ENCODE measurements at regions not wholly inside any gene's neighbourhood (a gene's known extent, or its start where the extent isn't known, plus 50 kb on each side); places are given as distances from the start of the nearest gene placed in this dataset.

DNA sequence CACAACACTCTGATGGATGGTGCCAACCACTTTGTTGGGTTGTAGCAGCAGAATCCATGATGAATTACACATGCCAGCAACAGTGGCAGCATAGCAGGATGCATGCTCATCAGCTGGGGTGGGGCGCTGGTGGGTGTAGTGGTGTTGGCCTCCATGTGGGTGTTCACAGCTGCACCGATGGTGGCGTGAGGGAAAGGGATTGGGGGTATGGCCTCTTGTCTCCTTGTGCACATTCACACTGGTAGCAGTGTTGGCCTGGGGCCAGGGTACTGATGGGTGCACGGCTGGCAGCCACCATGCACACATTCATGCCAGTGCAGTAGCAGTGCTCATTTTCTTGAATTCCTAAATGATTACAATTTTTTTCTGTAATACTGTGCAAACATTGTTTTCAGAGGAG lies 2748.8 kb upstream of the PCDH20 start:
- TF ChIP-seq, protein P1, sequence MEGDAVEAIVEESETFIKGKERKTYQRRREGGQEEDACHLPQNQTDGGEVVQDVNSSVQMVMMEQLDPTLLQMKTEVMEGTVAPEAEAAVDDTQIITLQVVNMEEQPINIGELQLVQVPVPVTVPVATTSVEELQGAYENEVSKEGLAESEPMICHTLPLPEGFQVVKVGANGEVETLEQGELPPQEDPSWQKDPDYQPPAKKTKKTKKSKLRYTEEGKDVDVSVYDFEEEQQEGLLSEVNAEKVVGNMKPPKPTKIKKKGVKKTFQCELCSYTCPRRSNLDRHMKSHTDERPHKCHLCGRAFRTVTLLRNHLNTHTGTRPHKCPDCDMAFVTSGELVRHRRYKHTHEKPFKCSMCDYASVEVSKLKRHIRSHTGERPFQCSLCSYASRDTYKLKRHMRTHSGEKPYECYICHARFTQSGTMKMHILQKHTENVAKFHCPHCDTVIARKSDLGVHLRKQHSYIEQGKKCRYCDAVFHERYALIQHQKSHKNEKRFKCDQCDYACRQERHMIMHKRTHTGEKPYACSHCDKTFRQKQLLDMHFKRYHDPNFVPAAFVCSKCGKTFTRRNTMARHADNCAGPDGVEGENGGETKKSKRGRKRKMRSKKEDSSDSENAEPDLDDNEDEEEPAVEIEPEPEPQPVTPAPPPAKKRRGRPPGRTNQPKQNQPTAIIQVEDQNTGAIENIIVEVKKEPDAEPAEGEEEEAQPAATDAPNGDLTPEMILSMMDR (conservative IDR thresholded peaks at IDR 0.05; ENCODE audit: low read depth), result no peak
- POLR2A ChIA-PET (ENCODE audit: low non-redundant PET), result no interaction called here
- H3K27ac ChIP-seq, result no peak overlapping the region
- no peak for DNase-seq (ENCODE audit: low spot score)
- CTCF ChIA-PET, result no interaction called here

DNA sequence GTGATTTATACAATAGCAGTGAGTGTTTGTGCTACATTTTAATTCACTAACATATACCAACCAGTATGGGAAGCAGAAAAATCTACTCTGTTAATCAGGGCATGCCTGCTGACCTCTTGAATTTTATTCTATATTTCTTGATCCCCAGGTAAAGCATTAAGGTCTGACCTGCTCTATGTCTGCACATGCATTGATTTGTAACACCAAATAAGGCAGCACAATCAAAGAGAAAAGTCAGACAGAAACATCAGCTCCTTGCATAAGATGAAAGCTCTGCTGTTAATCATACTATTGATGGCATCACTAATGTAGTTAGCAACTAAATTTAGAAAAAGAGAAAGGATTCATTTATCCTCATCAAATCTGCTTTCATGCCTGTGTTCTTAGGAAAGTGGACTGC lies 2744.8 kb upstream of the PCDH20 start:
- no peak for DNase-seq (ENCODE audit: low spot score)
- TF ChIP-seq, protein P1 (conservative IDR thresholded peaks at IDR 0.05; ENCODE audit: low read depth), result no peak
- no peak overlapping the region for H3K27ac ChIP-seq
- CTCF ChIA-PET, result no interaction called here
- POLR2A ChIA-PET (ENCODE audit: low non-redundant PET), result no interaction called here

DNA sequence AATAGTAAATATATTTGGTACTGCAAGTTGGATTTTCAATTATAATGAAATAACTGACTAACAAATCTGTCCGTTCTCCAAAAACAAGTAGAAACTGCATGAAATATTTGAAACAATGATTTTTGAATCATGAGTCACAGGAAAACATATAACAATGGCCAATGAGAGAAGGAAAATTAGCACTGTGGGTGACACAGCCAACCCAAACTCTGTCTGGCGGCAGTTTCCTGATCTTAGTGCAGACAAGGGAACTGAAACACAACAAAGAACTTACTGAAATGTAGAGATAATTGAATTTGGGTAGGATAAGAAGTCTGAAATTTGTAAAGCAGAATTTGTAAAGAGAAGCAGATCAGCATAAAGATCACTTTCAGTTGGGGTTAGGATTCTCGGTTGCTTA lies 2743.3 kb upstream of the PCDH20 start:
- CTCF ChIA-PET, result no interaction called here
- POLR2A ChIA-PET (ENCODE audit: low non-redundant PET), result no interaction called here
- DNase-seq (ENCODE audit: low spot score), result peak; percentile 0
- TF ChIP-seq, protein P1 (conservative IDR thresholded peaks at IDR 0.05; ENCODE audit: low read depth), result no peak
- H3K27ac ChIP-seq, result no peak overlapping the region

DNA sequence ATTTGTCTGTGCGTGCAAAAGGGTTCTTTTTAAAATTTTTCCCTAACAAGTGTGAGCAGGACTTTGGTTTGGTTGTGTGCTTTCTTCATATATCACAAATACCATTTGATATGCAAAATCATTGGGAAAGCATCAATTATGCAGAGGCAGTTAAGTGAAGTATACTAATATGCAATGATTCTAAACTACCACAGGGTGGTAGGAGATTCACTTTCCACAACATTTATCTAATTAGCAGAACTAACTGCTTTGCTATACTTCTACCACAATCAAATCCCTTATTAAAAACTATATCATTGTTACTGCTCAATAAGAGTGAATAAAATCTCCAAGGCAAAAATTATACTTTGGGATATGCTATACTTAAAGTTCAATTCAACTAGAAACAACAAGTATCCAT lies 2738.9 kb upstream of the PCDH20 start:
- POLR2A ChIA-PET (ENCODE audit: low non-redundant PET), result no interaction called here
- CTCF ChIA-PET, result no interaction called here
- H3K27ac ChIP-seq, result no peak overlapping the region
- TF ChIP-seq, protein P1 (conservative IDR thresholded peaks at IDR 0.05; ENCODE audit: low read depth), result peak; percentile 19; the same call in 1 of the 2 replicates
- DNase-seq (ENCODE audit: low spot score), result no peak

DNA sequence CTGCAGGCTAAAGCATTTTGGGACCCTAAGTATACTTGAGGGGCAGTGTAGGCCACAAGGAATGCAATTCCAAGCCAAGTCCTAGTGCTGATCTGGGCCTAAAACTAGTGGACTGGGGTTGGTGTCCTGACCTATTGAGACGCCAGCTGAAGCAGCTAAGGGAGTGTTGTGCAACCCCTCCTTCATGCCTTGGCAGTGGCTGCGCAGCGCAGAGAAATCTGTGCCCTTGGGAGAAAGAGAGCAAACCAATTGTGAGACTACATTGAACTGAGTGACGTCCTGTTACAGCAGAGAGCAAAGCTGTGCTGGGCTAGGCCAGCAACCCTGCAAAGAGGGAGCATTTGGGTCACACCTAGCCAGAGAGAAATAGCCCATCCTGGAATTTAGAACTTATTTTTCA lies 2715.0 kb upstream of the PCDH20 start:
- H3K27ac ChIP-seq, result no peak overlapping the region
- ChIA-PET POLR2A (ENCODE audit: low non-redundant PET) (no interaction called here), CTCF (no interaction called here)
- DNase-seq (ENCODE audit: low spot score), result no peak
- TF ChIP-seq, protein P1 (conservative IDR thresholded peaks at IDR 0.05; ENCODE audit: low read depth), result no peak

DNA sequence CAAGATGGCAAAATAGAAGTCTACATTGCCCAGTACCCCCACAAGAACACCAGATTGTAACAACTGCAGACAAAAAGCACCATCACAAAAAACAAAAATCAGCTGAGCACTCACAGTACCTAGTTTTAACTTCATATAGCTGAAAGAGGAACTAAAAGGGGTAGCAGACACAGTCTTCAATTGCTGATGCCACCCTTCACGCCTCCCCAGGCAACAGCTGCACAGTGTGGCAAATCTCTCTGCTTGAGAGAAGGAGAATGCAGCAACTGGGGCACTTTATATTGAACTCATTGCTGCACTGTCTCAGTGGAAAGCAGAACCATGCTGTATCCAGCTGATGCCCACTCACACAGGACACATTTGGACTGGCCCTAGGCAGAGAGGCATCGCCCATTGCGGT lies 2714.5 kb upstream of the PCDH20 start:
- TF ChIP-seq, protein P1 (conservative IDR thresholded peaks at IDR 0.05; ENCODE audit: low read depth), result no peak
- POLR2A ChIA-PET (ENCODE audit: low non-redundant PET), result no interaction called here
- no peak for DNase-seq (ENCODE audit: low spot score)
- CTCF ChIA-PET, result no interaction called here
- H3K27ac ChIP-seq, result no peak overlapping the region

DNA sequence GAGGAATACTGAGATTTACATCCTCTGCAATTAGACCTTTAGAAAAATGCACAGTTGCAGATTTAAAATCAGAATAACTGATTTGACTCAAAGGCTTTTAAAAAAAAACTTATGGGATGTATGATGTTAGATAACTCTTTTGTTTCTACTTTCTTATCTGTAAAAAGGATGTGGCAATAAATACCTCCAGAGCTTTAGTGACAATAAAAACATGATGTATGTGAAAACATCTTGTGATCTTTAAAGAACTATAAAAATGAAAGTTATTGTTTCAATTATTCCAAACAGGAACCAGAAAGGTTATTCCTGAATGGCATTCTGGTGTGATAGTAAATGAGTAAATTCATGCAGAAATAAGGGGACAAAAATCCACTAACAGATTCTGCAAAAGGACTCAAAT lies 2712.2 kb upstream of the PCDH20 start:
- ChIA-PET CTCF (no interaction called here), POLR2A (ENCODE audit: low non-redundant PET) (no interaction called here)
- TF ChIP-seq, protein P1 (conservative IDR thresholded peaks at IDR 0.05; ENCODE audit: low read depth), result no peak
- no peak for DNase-seq (ENCODE audit: low spot score)
- no peak overlapping the region for H3K27ac ChIP-seq
